NCI-H1436 (cell line): ENCODE measurements at regions not wholly inside any gene's neighbourhood (a gene's known extent, or its start where the extent isn't known, plus 50 kb on each side); places are given as distances from the start of the nearest gene placed in this dataset.
"Not testable (repeated sequence)": the region's sequence is repeated elsewhere in the genome, so short reads cannot be mapped to it uniquely, and the experiment has no call there.

Experiments
- DNase-seq: peaks from one replicate; lab custom pipeline; 2025; lab: John Stamatoyannopoulos, UW

GRCh38 chr1:172918478-172918877 lies 132.3 kb downstream of the TNFSF18 start:
- no peak for DNase-seq

- DNase-seq, result no peak
Measured at GRCh38 chr1:172926070-172926469, 124.7 kb downstream of the TNFSF18 start.

DNA sequence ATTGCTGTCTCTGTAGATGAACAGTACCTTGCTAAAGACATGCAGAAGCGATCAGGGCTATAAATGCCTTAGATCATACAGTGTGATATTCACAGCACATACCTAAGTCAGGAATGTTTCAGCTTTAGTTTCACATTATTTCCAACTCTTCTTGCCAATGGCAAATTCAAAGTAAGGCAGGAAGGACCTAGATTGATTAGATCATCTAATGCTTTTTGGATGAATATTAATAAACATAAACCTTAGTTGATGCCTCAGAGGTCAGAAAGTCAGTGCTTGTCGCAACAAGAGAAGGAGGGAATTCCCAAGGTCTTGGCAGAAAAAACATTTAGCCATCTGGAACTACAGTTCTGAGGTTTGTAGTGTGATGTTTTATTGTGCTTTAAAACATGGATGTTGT lies 122.3 kb downstream of the TNFSF18 start:
- no peak for DNase-seq

DNA sequence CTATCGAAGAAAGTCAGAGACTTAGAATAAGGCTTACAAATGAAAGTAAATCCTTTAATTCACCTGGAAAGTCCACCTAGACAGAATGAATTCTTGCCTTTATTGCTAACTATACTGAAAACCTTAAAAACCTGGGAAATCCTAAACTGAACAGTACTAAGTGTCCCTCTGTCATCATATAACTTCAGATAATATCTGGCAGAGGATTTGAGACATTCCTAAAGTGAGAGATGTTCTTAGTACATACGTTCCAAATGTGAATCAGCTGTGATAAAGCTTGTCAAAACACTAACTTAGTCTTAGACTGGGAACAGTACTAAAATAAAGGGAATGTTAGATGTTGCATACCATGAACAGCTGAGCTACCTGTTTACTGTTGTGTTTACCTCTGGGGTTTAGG lies 121.7 kb downstream of the TNFSF18 start:
- no peak for DNase-seq

GRCh38 chr1:172930142-172930541 lies 120.6 kb downstream of the TNFSF18 start:
- no peak for DNase-seq

DNA sequence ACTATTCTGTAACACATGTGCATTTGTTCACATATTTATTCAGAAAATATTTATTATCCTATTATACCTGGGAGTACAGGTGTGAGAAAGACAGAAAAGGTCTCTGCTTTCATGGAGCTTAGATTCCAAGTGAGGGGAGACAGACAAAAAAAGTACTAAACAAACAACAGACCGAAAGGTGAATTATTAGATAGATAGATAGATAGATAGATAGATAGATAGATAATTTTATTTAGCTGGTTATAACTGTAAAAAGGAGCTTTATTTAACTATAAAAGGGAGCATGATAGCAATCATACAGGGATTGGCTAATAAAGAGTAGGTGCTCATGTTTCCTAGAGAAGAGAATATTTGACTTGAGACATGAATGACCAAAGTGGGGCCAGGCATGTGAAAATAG lies 119.4 kb downstream of the TNFSF18 start:
- no peak for DNase-seq

DNA sequence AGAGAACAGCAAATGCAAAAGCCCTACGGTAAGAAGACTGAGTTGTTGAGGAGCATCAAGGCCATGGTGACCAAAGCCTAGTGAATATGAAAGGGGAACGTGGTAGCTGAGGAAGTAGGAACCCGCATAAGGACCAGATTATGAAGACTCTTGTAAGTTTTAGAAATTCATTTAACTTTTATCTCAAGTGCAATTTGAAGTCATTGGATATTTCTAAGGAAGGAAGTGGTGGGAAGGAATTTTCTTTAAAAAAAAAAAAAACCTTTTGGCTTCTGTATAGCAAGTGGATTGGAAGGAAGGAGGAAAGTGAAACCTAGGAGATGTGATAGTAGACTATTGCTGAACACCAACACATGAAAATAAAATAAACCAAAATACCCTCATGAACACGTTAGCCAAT lies 119.0 kb downstream of the TNFSF18 start:
- DNase-seq, result no peak

DNA sequence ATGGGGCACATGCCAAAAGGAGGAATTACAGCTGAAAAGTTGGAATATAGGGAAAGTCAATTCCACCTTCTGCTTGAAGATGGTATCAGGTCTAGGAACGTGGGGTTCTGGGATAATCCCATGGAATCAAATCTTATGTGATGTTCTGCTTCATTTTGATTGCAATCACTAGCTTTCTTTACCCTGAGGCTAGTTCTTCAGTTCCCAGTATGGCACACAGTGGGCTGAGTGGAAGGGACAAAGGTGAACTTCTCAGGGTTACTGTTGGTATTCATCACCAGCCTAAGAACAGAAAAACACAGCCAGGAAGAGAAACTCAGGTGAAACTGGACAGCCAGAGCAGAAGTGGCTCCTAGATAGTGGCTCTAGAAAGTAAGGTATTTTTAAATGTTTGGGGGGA lies 117.8 kb downstream of the TNFSF18 start:
- no peak for DNase-seq

DNA sequence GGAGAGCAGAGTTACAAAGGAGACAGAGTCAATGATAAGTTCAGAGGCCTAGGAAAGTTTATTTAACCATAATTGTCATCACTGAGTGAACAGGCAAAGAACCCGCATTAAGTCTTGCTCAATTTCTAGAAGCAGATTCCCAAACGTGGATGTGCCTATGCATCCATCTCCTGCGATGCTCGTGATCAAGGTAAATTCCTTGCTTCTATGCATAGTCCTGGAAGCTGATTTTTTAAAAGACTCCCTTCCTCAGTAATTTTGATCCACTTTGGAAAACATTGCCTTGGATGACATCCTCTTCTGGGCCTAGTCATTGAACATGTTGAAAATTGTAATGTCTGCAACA lies 116.4 kb downstream of the TNFSF18 start:
- DNase-seq, result no peak

DNA sequence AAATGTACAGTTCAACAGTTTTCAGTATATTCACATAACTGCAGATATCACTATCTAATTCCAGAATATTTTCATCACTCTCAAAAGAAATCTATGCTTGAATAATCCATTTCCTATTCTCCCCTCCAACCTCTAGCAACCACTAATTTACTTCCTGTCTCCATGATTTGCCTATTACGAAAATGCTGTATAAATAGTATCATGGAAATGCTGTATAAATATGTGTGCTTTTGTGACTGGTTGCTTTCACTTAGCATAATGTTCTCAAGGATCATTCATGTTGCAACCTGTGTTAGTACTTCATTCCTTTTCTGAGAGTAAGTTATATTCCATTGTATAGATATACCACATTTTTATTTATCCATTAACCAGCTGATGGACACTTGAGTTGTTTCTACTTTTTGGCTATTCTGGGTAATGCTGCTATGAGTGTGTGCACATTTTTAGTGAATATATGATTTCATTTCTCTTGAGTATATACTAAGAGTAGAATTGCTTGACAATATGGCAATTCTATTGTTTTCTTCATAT lies 115.6 kb downstream of the TNFSF18 start:
- DNase-seq, result no peak

DNA sequence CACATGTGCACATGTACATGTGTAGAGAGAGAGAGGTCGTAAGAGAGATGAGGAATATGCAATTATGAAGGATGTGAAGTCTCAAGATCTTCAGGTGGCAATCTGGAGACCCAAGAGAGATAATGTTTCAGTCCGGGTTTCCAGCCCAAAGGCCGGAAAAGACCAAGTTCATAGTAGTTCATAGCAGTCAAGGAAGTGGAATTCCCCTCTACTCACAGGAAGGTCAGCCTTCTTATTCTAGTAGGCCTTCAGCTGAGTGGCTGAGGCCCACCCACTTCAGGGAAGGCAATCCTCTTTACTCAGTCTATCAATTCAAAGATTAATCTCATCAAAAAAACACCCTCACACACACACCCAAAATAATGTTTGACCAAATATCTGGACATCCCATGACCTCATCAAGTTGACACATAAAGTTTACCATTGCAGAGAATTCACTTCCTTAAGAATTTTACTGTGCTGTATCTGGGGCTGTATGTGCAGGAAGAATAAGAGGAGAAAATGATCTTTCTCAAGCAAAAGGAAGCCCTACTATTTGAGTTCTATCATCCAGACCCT lies 114.6 kb downstream of the TNFSF18 start:
- DNase-seq, result no peak

GRCh38 chr1:172938681-172939080 lies 112.1 kb downstream of the TNFSF18 start:
- DNase-seq, result no peak

GRCh38 chr1:172939475-172939874 lies 111.3 kb downstream of the TNFSF18 start:
- no peak for DNase-seq

- no peak for DNase-seq
Measured at GRCh38 chr1:172940174-172940855, 110.4 kb downstream of the TNFSF18 start.

DNA sequence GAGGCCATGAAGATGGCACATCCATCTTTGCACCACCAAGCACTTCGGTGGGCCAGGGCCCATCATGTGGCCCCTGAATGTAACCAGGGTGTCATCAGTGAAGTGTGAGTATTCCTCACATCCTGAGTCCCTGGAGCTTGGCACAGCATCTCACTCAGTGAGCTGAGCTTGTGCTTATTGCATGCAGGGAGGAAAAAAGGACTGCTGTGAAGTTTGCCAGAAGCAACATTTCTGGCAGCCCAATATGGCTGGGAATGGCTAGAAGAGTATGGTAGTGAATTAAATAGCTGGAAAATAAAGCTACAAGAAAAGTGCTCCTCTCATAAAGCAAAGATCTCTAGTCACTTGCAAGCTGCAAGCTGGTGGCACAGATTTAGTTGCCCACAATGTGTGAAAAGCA lies 109.3 kb downstream of the TNFSF18 start:
- no peak for DNase-seq

GRCh38 chr1:172941945-172942344 lies 108.8 kb downstream of the TNFSF18 start:
- no peak for DNase-seq

GRCh38 chr1:172943138-172943537 lies 107.6 kb downstream of the TNFSF18 start:
- not testable (repeated sequence) for DNase-seq

GRCh38 chr1:172944931-172945330 lies 105.8 kb downstream of the TNFSF18 start:
- no peak for DNase-seq

GRCh38 chr1:172946814-172947507 lies 103.8 kb downstream of the TNFSF18 start:
- no peak for DNase-seq

GRCh38 chr1:172948457-172948856 lies 102.3 kb downstream of the TNFSF18 start:
- DNase-seq, result no peak

- no peak for DNase-seq
Measured at GRCh38 chr1:172949096-172949495, 101.6 kb downstream of the TNFSF18 start.

- DNase-seq, result no peak
Measured at GRCh38 chr1:172950528-172950927, 100.2 kb downstream of the TNFSF18 start.

DNA sequence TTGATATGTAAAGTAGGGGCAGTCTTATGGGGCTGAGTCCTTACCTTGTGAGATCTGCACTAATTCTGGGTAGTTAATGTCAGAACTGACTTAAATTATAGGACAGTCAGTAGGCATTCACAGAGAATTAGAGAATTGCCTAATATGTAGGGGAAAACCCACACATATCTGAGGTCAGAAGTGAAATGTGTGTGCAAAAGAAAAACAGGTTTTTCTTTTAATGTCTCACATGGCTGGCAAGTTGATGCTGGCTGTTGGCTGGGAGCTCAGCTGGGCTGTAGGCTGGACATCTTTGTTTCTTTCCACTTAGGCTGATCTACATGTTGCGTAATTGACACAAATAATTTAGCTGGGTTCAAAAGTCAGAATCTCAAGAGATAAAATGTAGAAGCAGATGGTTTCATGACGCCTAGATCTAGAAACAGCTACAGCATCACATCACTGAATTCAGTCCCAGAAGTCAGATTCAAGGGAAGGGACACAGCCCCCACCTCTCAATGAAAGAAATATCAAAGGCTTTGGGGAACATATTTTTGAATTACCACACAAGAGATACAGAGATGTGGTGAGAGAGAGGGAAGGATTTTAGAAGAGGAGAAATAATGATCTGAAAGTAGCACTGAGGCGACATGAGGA lies 98.9 kb downstream of the TNFSF18 start:
- no peak for DNase-seq
